Trophoblast cell (in vitro differentiated cells and primary cell): ENCODE measurements at regions not wholly inside any gene's neighbourhood (a gene's known extent, or its start where the extent isn't known, plus 50 kb on each side); places are given as distances from the start of the nearest gene placed in this dataset.

Source experiments
- DNase-seq, 2 donors: peaks; one replicate each; pipeline ENCODE4 v3.0.0-alpha.2; 2016
- H2AFZ ChIP-seq: 2 replicates; pipeline ENCODE4 v1.6.1; 2013; ENCODE audit warnings: low read length, moderate library complexity, mild to moderate bottlenecking; ENCODE audit not compliant: insufficient read depth, poor library complexity
- H2AK5ac ChIP-seq: 2 replicates; pipeline ENCODE4 v1.6.1; 2013; ENCODE audit warnings: mild to moderate bottlenecking, low read length
- H2BK120ac ChIP-seq: 2 replicates; pipeline ENCODE4 v1.6.1; 2013; ENCODE audit warnings: low read length, mild to moderate bottlenecking, moderate library complexity; ENCODE audit not compliant: insufficient read depth, poor library complexity
- H2BK12ac ChIP-seq: 2 replicates; pipeline ENCODE4 v1.6.1; 2013; ENCODE audit warnings: mild to moderate bottlenecking, low read length, moderate library complexity
- H2BK5ac ChIP-seq: 2 replicates; pipeline ENCODE4 v1.6.1; 2013; ENCODE audit warnings: low read length, low read depth, moderate library complexity, mild to moderate bottlenecking; ENCODE audit not compliant: poor library complexity
- H3K14ac ChIP-seq: 2 replicates; pipeline ENCODE4 v1.6.1; 2013; ENCODE audit warnings: mild to moderate bottlenecking, low read length
- H3K18ac ChIP-seq: 2 replicates; pipeline ENCODE4 v1.6.1; 2013; ENCODE audit warnings: mild to moderate bottlenecking, low read length
- H3K23ac ChIP-seq: 2 replicates; pipeline ENCODE4 v1.6.1; 2013; ENCODE audit warnings: low read length
- H3K27ac ChIP-seq: 2 replicates; pipeline ENCODE4 v1.5.1; 2013; ENCODE audit warnings: low read depth, mild to moderate bottlenecking, inconsistent platforms, low read length, moderate library complexity
- H3K27me3 ChIP-seq: 2 replicates; pipeline ENCODE4 v1.6.1; 2013; ENCODE audit warnings: inconsistent platforms, mild to moderate bottlenecking, low read length, moderate library complexity; ENCODE audit not compliant: insufficient read depth
- H3K36me3 ChIP-seq, 2 experiments: 1 replicate in 1 of 2; 2 replicates in 1 of 2; pipeline ENCODE4 v1.6.1; 2013; ENCODE audit warnings: low read length in 2 of 2, mild to moderate bottlenecking in 2 of 2, moderate library complexity in 1 of 2; ENCODE audit not compliant: insufficient read depth in 2 of 2, control insufficient read depth in 1 of 2
- H3K4ac ChIP-seq: 2 replicates; pipeline ENCODE4 v1.6.1; 2013; ENCODE audit warnings: low read depth, mild to moderate bottlenecking, low read length, moderate library complexity
- H3K4me1 ChIP-seq, 2 experiments: 1 replicate in 1 of 2; 2 replicates in 1 of 2; pipeline ENCODE4 v1.6.1; 2013; ENCODE audit warnings: low read length in 2 of 2, mild to moderate bottlenecking in 2 of 2, moderate library complexity in 1 of 2; ENCODE audit not compliant: insufficient read depth in 2 of 2, control insufficient read depth in 1 of 2
- H3K4me2 ChIP-seq: 2 replicates; pipeline ENCODE4 v1.6.1; 2013; ENCODE audit warnings: inconsistent platforms, mild to moderate bottlenecking, low read length, moderate library complexity
- H3K4me3 ChIP-seq: 2 replicates; pipeline ENCODE4 v1.5.1; 2013; ENCODE audit warnings: mild to moderate bottlenecking, low read depth, low read length, inconsistent platforms
- H3K79me1 ChIP-seq: one replicate; pipeline ENCODE4 v1.6.1; 2013; ENCODE audit warnings: low read length
- H3K79me2 ChIP-seq: 2 replicates; pipeline ENCODE4 v1.6.1; 2013; ENCODE audit warnings: low read length, mild to moderate bottlenecking; ENCODE audit not compliant: control insufficient read depth, insufficient read depth, poor library complexity
- H3K9ac ChIP-seq: 2 replicates; pipeline ENCODE4 v1.6.1; 2013; ENCODE audit warnings: mild to moderate bottlenecking, low read length
- H3K9me3 ChIP-seq: 2 replicates; pipeline ENCODE4 v1.6.1; 2013; ENCODE audit warnings: low read depth, mild to moderate bottlenecking, control low read depth, inconsistent platforms, low read length; ENCODE audit not compliant: insufficient read depth
- H4K12ac ChIP-seq: 2 replicates; pipeline ENCODE4 v1.6.1; 2013; ENCODE audit warnings: low read depth, mild to moderate bottlenecking, low read length, moderate library complexity
- H4K8ac ChIP-seq: 2 replicates; pipeline ENCODE4 v1.6.1; 2013; ENCODE audit warnings: low read depth, mild to moderate bottlenecking, low read length, moderate library complexity
- H4K91ac ChIP-seq: one replicate; pipeline ENCODE4 v1.6.1; 2013; ENCODE audit warnings: low read depth, mild to moderate bottlenecking, low read length, moderate library complexity
- WGBS: extraction: QIAGEN DNeasy Blood & Tissue Kit; methylation state at CpG from one replicate; pipeline ENCODE4 v1.1.7; 2013; ENCODE audit warnings: missing lambda C conversion rate; ENCODE audit not compliant: insufficient read length, insufficient coverage; ENCODE audit errors: extremely low coverage; 5-methylcytosine and 5-hydroxymethylcytosine counted together

DNA sequence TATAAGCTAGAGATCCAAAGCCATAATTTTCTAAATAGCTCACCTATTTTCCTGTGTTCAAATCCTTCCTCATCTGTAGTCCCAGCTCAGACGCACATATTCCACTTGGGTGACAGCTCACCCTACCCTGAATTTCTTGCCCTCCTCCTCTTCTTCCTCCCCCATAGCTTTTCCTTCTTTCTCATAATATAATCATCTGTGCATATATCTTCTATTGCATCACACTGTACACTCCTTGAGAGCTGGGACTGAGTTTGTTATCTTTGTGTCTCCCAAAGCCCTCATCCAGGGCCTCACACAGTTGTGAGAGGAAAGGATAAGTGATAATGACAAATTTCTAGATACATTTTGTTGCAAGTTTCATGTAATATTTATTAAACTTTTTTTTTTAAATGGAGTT, 55.9 kb upstream of the RTN4 start:
- Histone ChIP-seq H4K8ac (no peak overlapping the region), H2BK5ac (no peak overlapping the region), H3K79me1 (no peaks in the 10 kb centered on the region), H3K4me3 (no peak overlapping the region), H3K18ac (no peak overlapping the region), H3K14ac (no peak overlapping the region), H2AK5ac (no peak overlapping the region), H2BK12ac (no peak overlapping the region), H3K4me2 (no peak overlapping the region), H3K9me3 (no peaks in the 10 kb centered on the region), H2BK120ac (no peak overlapping the region), H4K12ac (no peak overlapping the region), H3K36me3 (no peaks in the 10 kb centered on the region), H2AFZ (no peak overlapping the region), H3K27ac (no peak overlapping the region), H3K9ac (no peak overlapping the region), H3K4ac (no peak overlapping the region), H3K23ac (no peak overlapping the region), H4K91ac (no peak overlapping the region), H3K27me3 (no peaks in the 10 kb centered on the region), H3K79me2 (no peaks in the 10 kb centered on the region), H3K4me1 (no peaks in the 10 kb centered on the region)
- no CpG with 5 or more reads among the region's 1 CpG for WGBS
- DNase-seq: no peak

DNA sequence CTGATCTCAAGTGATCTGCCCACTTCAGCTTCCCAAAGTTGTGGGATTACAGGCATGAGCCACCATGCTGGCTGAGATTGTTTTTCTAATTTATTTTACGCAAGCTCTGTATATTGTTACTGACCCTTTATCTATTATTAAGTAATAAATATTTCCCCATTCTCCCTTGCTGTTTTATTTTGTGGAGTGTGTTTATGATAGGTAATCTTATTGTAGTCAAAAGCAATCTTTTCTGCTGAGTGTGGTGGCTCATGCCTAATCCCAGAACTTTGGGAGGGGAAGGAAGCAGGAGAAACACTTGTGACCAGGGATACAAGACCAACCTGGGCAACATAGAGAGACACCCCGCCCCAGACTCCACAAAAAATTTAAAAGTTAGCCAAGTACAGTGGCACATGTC, 55.2 kb upstream of the RTN4 start:
- Histone ChIP-seq H2AFZ (no peak overlapping the region), H3K4me1 (no peaks in the 10 kb centered on the region), H3K27me3 (no peaks in the 10 kb centered on the region), H3K23ac (no peak overlapping the region), H3K36me3 (no peaks in the 10 kb centered on the region), H3K9me3 (no peaks in the 10 kb centered on the region), H3K27ac (no peak overlapping the region), H2BK120ac (no peak overlapping the region), H4K91ac (no peak overlapping the region), H2AK5ac (no peak overlapping the region), H3K14ac (no peak overlapping the region), H4K12ac (no peak overlapping the region), H3K79me2 (no peaks in the 10 kb centered on the region), H4K8ac (no peak overlapping the region), H3K4ac (no peak overlapping the region), H3K79me1 (no peaks in the 10 kb centered on the region), H3K4me2 (no peak overlapping the region), H3K18ac (no peak overlapping the region), H2BK12ac (no peak overlapping the region), H3K9ac (no peak overlapping the region), H2BK5ac (no peak overlapping the region), H3K4me3 (no peak overlapping the region)
- DNase-seq: no peak
- no CpG with 5 or more reads among the region's 2 CpGs for WGBS

DNA sequence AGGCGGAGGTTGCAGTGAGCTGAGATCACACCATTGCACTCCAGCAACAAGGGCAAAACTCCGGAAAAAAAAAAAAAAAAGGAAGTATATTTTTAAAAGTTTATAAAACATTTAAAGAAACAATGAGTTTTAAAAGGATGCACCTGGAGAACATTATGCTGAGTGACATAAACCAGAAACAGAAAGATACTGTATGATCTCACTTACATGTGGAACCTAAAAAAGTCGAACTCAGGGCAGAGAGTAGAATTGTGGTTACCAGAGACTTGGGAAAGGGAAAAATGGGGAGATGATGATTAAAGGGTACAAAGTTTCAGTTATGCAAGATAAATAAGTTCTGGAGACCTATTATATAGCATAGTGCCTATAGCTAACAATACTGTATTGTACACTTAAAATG, 52.8 kb upstream of the RTN4 start:
- Histone ChIP-seq H3K4ac (no peak overlapping the region), H2BK120ac (no peak overlapping the region), H3K4me1 (no peaks in the 10 kb centered on the region), H3K79me1 (no peaks in the 10 kb centered on the region), H3K27me3 (no peaks in the 10 kb centered on the region), H3K9ac (no peak overlapping the region), H4K91ac (no peak overlapping the region), H3K23ac (no peak overlapping the region), H3K9me3 (no peaks in the 10 kb centered on the region), H4K8ac (no peak overlapping the region), H2AFZ (no peak overlapping the region), H3K4me2 (no peak overlapping the region), H3K18ac (no peak overlapping the region), H2BK12ac (no peak overlapping the region), H3K4me3 (no peak overlapping the region), H2BK5ac (no peak overlapping the region), H3K36me3 (no peaks in the 10 kb centered on the region), H3K27ac (no peak overlapping the region), H4K12ac (no peak overlapping the region), H3K14ac (no peak overlapping the region), H2AK5ac (no peak overlapping the region), H3K79me2 (no peaks in the 10 kb centered on the region)
- no CpG with 5 or more reads among the region's 3 CpGs for WGBS
- no peak for DNase-seq

DNA sequence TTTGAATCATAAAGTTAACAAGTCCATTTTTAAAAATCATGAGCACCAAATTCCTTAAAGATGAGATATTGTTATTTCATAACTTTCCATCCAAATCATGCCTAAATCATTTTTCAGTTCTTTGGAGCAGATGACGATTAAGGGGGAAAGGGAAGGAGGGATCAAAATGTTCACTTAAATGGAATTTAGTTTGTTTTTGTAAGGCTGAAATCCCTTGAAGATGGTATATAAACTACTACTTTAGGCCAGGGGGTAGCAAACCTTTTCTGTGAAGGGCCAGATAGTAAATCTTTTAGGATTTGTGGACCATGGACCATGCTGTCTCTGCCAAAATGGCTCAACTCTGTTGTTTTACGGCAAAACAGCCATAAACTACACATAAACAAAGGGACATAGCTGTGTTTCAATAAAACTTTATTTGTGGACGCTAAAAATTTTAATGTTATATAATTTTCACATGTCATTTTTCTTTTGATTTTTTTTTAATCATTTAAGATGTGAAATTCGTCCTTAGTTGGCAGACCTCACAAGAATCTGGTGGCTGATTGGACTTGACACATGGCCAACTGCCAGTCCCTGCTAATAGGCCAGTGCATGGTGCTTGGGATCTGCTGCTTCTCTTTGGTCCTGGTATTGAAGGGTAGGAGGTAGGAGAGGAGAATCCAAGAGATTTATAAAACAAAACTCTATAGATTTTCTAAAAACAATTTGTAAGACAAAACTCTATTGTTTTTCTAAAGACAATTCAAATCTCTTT, 52.0 kb upstream of the RTN4 start:
- H3K9ac ChIP-seq: no peak overlapping the region
- DNase-seq: no peak
- no peak overlapping the region for H4K91ac ChIP-seq
- H2BK5ac ChIP-seq: no peak overlapping the region
- no CpG with 5 or more reads among the region's 4 CpGs for WGBS
- no peak overlapping the region for H4K12ac ChIP-seq
- H3K14ac ChIP-seq: no peak overlapping the region
- H3K9me3 ChIP-seq: no peaks in the 10 kb centered on the region
- peaks cover 0 to 3% of the 10 kb centered on the region in 2 experiments for H3K4me1 ChIP-seq
- H3K4ac ChIP-seq: no peak overlapping the region
- H3K27me3 ChIP-seq: no peaks in the 10 kb centered on the region
- H3K79me2 ChIP-seq: no peaks in the 10 kb centered on the region
- no peak overlapping the region for H2BK12ac ChIP-seq
- no peak overlapping the region for H3K4me2 ChIP-seq
- H2AFZ ChIP-seq: no peak overlapping the region
- H3K79me1 ChIP-seq: no peaks in the 10 kb centered on the region
- no peak overlapping the region for H3K27ac ChIP-seq
- H3K36me3 ChIP-seq: no peaks in the 10 kb centered on the region
- no peak overlapping the region for H3K23ac ChIP-seq
- no peak overlapping the region for H4K8ac ChIP-seq
- no peak overlapping the region for H3K4me3 ChIP-seq
- H3K18ac ChIP-seq: no peak overlapping the region
- H2AK5ac ChIP-seq: no peak overlapping the region
- H2BK120ac ChIP-seq: no peak overlapping the region
